Karpas-422 (cell line): ENCODE measurements at regions not wholly inside any gene's neighbourhood (a gene's known extent, or its start where the extent isn't known, plus 50 kb on each side); places are given as distances from the start of the nearest gene placed in this dataset.
"Not testable (repeated sequence)": the region's sequence is repeated elsewhere in the genome, so short reads cannot be mapped to it uniquely, and the experiment has no call there.

ENCODE experiments used
- DNase-seq: peaks from one replicate; pipeline ENCODE4 v3.0.0-alpha.2; 2015
- H2AFZ ChIP-seq: fragments of 200-600 bp; sonication (generic); 2 replicates; pipeline ENCODE4 v1.6.1; 2014; ENCODE audit warnings: antibody characterized with exemption, low read length, mixed read lengths
- H3K27ac ChIP-seq: fragments of 200-600 bp; sonication (generic); 2 replicates; pipeline ENCODE4 v1.5.1; 2014; ENCODE audit warnings: mild to moderate bottlenecking, low read length, moderate library complexity
- H3K27me3 ChIP-seq: fragments of 200-600 bp; sonication (generic); 2 replicates; pipeline ENCODE4 v1.6.1; 2014; ENCODE audit warnings: low read length, mixed read lengths
- H3K36me3 ChIP-seq: fragments of 200-600 bp; sonication (generic); 2 replicates; pipeline ENCODE4 v1.6.1; 2014; ENCODE audit warnings: low read length, mixed read lengths; ENCODE audit not compliant: insufficient read depth
- H3K4me1 ChIP-seq: fragments of 200-600 bp; sonication (generic); 2 replicates; pipeline ENCODE4 v1.6.1; 2014; ENCODE audit warnings: mild to moderate bottlenecking, low read length, mixed read lengths
- H3K4me2 ChIP-seq: fragments of 200-600 bp; sonication (generic); 2 replicates; pipeline ENCODE4 v1.6.1; 2014; ENCODE audit warnings: low read length, low read depth, mild to moderate bottlenecking; ENCODE audit not compliant: poor library complexity, severe bottlenecking
- H3K4me3 ChIP-seq: fragments of 200-600 bp; sonication (generic); 2 replicates; pipeline ENCODE4 v1.5.1; 2014; ENCODE audit warnings: mild to moderate bottlenecking, antibody characterized with exemption, low read length, mixed read lengths
- H3K79me2 ChIP-seq: fragments of 200-600 bp; sonication (generic); 2 replicates; pipeline ENCODE4 v1.6.1; 2014; ENCODE audit warnings: mild to moderate bottlenecking, low read length, mixed read lengths
- H3K9ac ChIP-seq: fragments of 200-600 bp; sonication (generic); 2 replicates; pipeline ENCODE4 v1.6.0; 2014; ENCODE audit warnings: low read length
- H3K9me2 ChIP-seq: fragments of 200-600 bp; sonication (generic), shearing (Covaris generic); replicated peaks from 2 replicates; pipeline ENCODE4 v1.6.0; 2014; ENCODE audit warnings: mild to moderate bottlenecking, low read length, moderate library complexity; ENCODE audit not compliant: insufficient read depth
- H3K9me3 ChIP-seq: fragments of 300-700, 200-600 bp; sonication (generic); 2 replicates; pipeline ENCODE4 v1.6.1; 2014; ENCODE audit warnings: low read length, mixed read lengths
- H4K20me1 ChIP-seq: fragments of 200-600 bp; sonication (generic); 2 replicates; pipeline ENCODE4 v1.6.1; 2014; ENCODE audit warnings: mild to moderate bottlenecking, antibody characterized with exemption, low read length, low read depth; ENCODE audit not compliant: insufficient read depth

GRCh38 chr14:104420523-104420922, 159.0 kb upstream of the C14orf180 start:
- not testable (repeated sequence) for H3K9ac ChIP-seq, DNase-seq

GRCh38 chr14:104420990-104421389, 158.6 kb upstream of the C14orf180 start:
- Histone ChIP-seq H2AFZ (no peak overlapping the region), H3K4me2 (no peak overlapping the region), H3K79me2 (no peaks in the 10 kb centered on the region), H3K36me3 (no peaks in the 10 kb centered on the region), H3K27ac (no peak overlapping the region), H3K4me1 (peaks cover 26% of the 10 kb centered on the region), H3K9ac (no peak overlapping the region), H3K9me2 (no peaks in the 10 kb centered on the region), H3K4me3 (no peak overlapping the region), H4K20me1 (no peaks in the 10 kb centered on the region; the same call in 1 of the 2 replicates), H3K27me3 (peaks cover 2% of the 10 kb centered on the region; the same call in 1 of the 2 replicates), H3K9me3 (no peaks in the 10 kb centered on the region)
- DNase-seq, result no peak

More at GRCh38 chr14:104420523-104420922, 159.0 kb upstream of the C14orf180 start:
- H3K4me3 ChIP-seq, H3K4me2 ChIP-seq, H4K20me1 ChIP-seq, H3K27ac ChIP-seq, H3K36me3 ChIP-seq, H3K27me3 ChIP-seq, H3K79me2 ChIP-seq, H3K9me3 ChIP-seq, H3K9me2 ChIP-seq: not testable (repeated sequence)
- peaks cover 26% of the 10 kb centered on the region for H3K4me1 ChIP-seq
- H2AFZ ChIP-seq, result peak overlapping the region; percentile 98; the same call in 1 of the 2 replicates

GRCh38 chr14:104421401-104421821, 158.2 kb upstream of the C14orf180 start:
- Histone ChIP-seq H3K4me2 (no peak overlapping the region), H2AFZ (no peak overlapping the region), H3K36me3 (no peaks in the 10 kb centered on the region), H3K9me3 (no peaks in the 10 kb centered on the region), H3K4me3 (no peak overlapping the region), H3K9ac (no peak overlapping the region), H3K79me2 (no peaks in the 10 kb centered on the region), H3K9me2 (no peaks in the 10 kb centered on the region), H4K20me1 (no peaks in the 10 kb centered on the region; the same call in 1 of the 2 replicates), H3K4me1 (peaks cover 30% of the 10 kb centered on the region), H3K27ac (no peak overlapping the region), H3K27me3 (peaks cover 2% of the 10 kb centered on the region; the same call in 1 of the 2 replicates)
- DNase-seq, result no peak

DNA sequence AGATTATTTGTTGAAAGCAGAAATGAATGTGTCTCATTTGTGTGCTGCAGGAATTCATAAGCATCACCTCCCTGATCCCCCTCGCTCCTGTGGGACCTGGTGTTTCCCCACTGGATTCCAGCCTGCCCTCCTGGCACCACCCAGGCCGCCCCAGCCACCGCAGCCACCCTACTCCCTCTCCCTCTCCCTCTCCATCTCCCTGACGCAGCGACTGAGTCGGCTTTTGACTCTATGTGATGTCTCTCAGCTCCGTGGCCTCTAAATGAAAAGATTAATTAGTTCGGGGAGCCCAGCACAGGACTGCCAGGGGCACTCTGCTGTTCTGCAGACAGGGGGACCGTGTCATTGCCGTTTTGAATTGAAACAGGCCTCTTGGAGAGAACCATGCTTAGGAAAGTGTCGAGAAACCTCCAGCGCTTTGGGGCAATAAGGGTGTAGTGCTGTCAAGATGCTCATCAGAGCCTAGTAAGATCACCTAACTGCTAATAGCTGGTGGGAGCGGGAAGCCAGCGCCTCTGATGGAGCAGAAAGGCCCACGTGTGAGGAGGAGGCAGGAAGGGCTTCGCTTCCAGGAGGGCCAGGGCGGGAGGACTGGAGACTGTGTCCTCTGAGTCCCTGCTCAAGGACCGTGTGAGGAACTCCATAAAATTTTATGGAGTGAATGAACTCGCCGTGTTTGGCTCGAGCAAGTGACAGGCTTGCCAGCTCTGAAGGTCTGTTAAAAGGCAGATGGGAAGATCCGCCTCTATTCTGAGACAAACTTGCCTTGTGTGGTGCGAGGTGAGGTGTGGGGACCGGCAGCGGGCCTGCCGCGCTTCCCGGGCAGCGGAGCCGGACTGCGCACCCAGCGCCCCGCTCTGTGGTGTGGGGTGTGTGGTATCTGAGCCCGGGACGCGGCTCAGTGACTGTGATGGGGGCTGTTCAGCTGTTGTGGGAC, 157.4 kb upstream of the C14orf180 start:
- peaks cover 2% of the 10 kb centered on the region; the same call in 1 of the 2 replicates for H3K27me3 ChIP-seq
- H3K4me1 ChIP-seq, result peaks cover 36% of the 10 kb centered on the region
- no peak overlapping the region for H2AFZ ChIP-seq

GRCh38 chr14:104422837-104423681, 156.5 kb upstream of the C14orf180 start:
- Histone ChIP-seq H3K4me3 (no peak overlapping the region), H3K27ac (no peak overlapping the region), H3K9me3 (no peaks in the 10 kb centered on the region), H4K20me1 (no peaks in the 10 kb centered on the region; the same call in 1 of the 2 replicates), H3K27me3 (peaks cover 2% of the 10 kb centered on the region; the same call in 1 of the 2 replicates), H3K79me2 (no peaks in the 10 kb centered on the region), H3K9ac (no peak overlapping the region), H2AFZ (no peak overlapping the region), H3K9me2 (no peaks in the 10 kb centered on the region), H3K36me3 (no peaks in the 10 kb centered on the region), H3K4me2 (no peak overlapping the region), H3K4me1 (peaks cover 36% of the 10 kb centered on the region)
- DNase-seq, result no peak

More for the DNA sequence above, 157.4 kb upstream of the C14orf180 start:
- no peaks in the 10 kb centered on the region for H3K36me3 ChIP-seq
- H3K79me2 ChIP-seq, result no peaks in the 10 kb centered on the region
- no peak overlapping the region for H3K9ac ChIP-seq
- H3K9me2 ChIP-seq, result no peaks in the 10 kb centered on the region
- no peaks in the 10 kb centered on the region; the same call in 1 of the 2 replicates for H4K20me1 ChIP-seq
- no peak overlapping the region for H3K4me3 ChIP-seq
- H3K9me3 ChIP-seq, result no peaks in the 10 kb centered on the region
- no peak for DNase-seq
- no peak overlapping the region for H3K4me2 ChIP-seq
- H3K27ac ChIP-seq, result no peak overlapping the region

- H3K79me2 ChIP-seq, result no peaks in the 10 kb centered on the region
- no peak overlapping the region for H3K4me3 ChIP-seq
- no peaks in the 10 kb centered on the region for H3K9me3 ChIP-seq
- peaks cover 2% of the 10 kb centered on the region; the same call in 1 of the 2 replicates for H3K27me3 ChIP-seq
- no peak for DNase-seq
- no peak overlapping the region for H2AFZ ChIP-seq
- no peaks in the 10 kb centered on the region for H3K9me2 ChIP-seq
- H3K27ac ChIP-seq, result no peak overlapping the region
- H3K36me3 ChIP-seq, result no peaks in the 10 kb centered on the region
- peaks cover 33% of the 10 kb centered on the region for H3K4me1 ChIP-seq
- no peak overlapping the region for H3K9ac ChIP-seq
- no peaks in the 10 kb centered on the region; the same call in 1 of the 2 replicates for H4K20me1 ChIP-seq
- H3K4me2 ChIP-seq, result no peak overlapping the region
Observed at GRCh38 chr14:104423701-104424405, 155.7 kb upstream of the C14orf180 start.

DNA sequence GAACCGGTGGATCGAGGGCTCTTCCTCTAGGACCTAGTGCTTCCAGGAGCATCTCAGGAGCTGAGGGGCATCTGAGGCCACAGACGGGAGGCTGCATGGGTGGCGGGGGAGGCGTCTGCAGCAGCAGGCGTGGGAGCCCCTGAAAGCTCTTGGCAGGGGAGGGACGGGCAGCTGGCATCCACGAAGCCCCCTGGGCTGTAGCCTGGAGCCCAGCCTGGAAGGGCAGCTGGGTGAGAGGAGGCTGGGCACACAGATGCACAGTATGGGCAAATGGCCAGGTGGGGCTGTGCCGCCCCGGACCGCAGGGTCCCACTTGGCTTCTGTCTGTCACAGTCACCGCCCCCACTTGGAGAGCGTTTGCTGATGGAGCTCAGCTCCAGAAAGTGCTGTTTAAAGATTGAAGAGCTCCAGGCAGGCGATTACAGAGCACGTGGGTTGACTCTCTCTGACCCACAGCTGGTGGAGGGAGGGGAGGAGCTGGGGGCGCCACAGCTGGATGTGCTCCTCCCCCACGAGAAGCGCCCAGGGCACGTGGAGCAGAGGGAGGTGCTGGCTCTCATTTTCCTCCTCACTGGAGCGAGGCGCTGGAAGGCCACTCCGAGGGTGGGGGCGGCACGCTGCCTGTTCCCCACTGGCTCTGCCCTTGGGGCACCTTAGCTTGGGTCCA, 155.0 kb upstream of the C14orf180 start:
- peak; percentile 71 for DNase-seq
- Histone ChIP-seq H3K9me2 (no peaks in the 10 kb centered on the region), H3K27me3 (no peaks in the 10 kb centered on the region; the same call in 1 of the 2 replicates), H4K20me1 (no peaks in the 10 kb centered on the region; the same call in 1 of the 2 replicates), H3K4me1 (peaks cover 35% of the 10 kb centered on the region), H3K27ac (no peak overlapping the region), H3K4me2 (no peak overlapping the region), H3K9ac (no peak overlapping the region), H2AFZ (no peak overlapping the region), H3K79me2 (no peaks in the 10 kb centered on the region), H3K4me3 (no peak overlapping the region), H3K36me3 (no peaks in the 10 kb centered on the region), H3K9me3 (no peaks in the 10 kb centered on the region)
